ENCODE measurements at regions not wholly inside any gene's neighbourhood (a gene's known extent, or its start where the extent isn't known, plus 50 kb on each side); places are given as distances from the start of the nearest gene placed in this dataset.

DNA sequence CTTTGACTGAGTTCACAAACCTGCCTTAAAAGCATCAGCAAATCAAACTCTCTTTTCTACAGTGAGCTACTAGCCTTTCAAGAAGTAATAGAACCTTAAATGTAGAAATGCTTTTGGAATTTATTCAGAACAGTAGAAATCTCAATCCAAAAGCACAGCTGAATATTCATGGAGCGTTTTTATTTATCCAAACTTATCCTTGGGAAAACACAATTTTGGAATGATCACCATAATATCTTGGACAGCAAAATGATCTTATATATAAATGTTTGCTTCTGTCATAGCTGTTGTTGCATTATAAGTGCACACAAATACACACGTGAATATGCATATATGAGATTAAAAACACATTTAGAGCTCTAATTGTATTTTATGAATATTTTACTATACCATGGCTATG, 747.3 kb upstream of the PIK3C3 start:
- DNase-seq = no peak

DNA sequence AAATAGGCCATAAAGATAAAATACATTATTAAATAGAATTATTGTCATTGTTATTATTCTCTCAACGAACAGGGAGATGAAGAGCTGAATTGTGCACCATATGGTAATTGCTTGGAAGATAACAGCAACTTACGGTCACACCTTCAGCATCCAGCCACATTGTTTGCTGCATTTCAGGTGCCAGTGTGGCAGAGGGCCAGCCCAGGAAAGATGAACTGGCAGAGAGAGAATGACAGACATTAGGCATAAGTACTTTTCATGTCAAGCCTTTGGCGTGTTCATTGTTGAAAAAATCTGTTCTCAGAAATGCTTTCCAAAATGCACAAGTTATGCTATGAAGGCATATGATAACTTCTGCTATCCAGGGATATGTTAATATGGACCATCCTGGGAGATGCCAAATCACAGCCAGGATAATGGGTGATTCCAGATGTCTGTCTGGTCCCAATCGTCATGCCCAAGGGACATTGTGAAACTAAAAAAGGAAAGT, 748.6 kb upstream of the PIK3C3 start:
- DNase-seq = no peak

GRCh38 chr18:41199212-41199611, 755.8 kb upstream of the PIK3C3 start:
- no peak for DNase-seq

DNA sequence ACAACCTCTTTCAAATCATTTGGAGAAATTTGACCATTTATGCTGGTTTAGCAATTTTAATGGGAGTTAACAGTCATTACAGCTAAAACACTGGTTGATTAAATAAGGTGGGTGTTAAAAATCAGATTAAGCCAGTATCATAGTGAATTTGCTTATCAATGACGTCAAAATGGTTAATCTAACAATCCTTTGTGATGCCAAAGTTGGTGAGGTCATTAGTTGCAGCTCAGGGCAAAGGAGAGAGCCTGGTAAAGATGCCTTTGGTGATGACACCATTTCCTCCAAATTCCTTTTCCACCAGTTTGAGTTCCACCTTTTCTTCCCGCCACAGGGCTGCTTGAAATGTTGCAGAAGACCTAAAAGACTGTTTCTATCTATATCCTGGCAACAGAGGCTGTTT, 757.1 kb upstream of the PIK3C3 start:
- no peak for DNase-seq

GRCh38 chr18:41170346-41170745, 784.7 kb upstream of the PIK3C3 start:
- no peak for DNase-seq

DNA sequence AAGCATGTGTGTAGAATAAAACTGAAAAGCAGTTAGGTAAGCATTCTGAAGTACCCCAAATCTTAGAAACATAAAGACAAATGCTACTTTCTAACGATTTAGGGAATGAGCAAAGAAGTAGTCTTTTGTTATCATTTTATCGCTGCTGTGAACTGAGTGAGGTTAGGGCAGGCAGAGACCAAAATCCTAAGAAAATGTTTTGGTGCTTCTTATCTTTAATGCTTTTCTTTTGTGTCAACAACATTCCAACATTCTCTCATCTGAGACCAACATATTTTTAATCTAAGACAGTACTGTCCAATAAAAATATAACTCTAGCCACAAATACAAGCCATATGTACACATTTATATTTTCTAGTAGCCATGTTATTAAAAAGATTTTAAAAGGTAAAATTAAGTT, 789.4 kb upstream of the PIK3C3 start:
- DNase-seq = no peak

GRCh38 chr18:41162781-41163180, 792.3 kb upstream of the PIK3C3 start:
- no peak for DNase-seq

- DNase-seq = no peak
Observed at GRCh38 chr18:41162191-41162590, 792.8 kb upstream of the PIK3C3 start.

- DNase-seq = no peak
Observed at GRCh38 chr18:41155910-41156851, 798.9 kb upstream of the PIK3C3 start.

DNA sequence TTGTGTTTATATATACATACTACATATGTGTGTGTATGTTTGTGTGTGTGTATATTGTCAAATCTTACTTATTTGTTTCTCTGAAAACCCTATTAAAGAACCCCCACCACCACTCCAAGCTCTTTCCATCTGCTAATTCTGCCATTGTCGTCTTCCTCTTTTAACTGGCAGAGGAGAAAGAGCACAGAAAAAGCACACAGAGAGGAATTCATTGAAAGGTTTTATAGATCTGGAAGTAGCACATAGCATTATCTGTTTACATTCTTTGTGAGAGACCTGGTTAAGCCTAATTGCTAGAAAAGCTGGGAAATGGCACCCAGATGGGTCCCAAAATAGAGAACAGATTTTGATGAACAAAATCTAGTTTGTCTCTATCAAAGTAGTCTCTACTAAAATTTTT, 800.0 kb upstream of the PIK3C3 start:
- DNase-seq = no peak

- no peak for DNase-seq
Observed at GRCh38 chr18:41153871-41154270, 801.2 kb upstream of the PIK3C3 start.

GRCh38 chr18:41150316-41150715, 804.7 kb upstream of the PIK3C3 start:
- DNase-seq = no peak

DNA sequence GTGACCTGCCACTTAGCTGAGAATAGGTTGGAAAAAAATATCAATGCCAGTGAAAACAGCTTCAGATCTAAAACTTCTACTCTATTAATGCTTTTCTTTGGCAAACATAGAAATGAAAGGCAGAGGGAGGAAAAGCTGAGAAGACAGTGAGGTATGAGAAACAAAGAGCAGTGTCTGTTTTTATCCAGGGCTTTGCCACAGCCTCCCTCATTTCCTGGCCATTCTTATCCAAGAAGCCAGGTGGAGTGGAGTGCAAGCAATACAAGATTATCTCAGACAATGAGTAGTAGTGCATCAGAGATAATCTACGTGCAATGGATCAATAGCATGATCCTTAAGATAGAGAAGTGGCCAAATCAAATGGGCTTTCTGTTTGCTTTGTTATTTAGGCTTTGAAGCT, 808.7 kb upstream of the PIK3C3 start:
- DNase-seq = no peak

DNA sequence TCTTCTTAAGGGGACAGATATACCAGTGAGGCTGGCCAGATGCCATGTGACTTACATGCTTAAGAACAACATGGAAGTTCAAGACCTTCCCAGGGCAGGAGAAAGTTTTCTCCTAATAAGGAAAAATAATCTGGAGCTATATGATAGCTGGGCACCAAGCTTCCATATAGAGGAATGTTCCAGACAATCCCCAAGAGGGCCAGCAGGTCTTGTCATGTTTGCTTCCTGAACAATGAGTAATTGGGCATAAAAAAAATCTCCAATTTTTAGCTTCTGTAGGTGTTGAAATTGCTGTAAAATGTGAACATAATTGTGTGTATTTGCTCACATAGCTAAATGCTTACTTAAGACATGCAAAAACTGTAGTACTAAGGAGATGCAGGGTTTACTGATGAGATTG, 809.5 kb upstream of the PIK3C3 start:
- DNase-seq = no peak

DNA sequence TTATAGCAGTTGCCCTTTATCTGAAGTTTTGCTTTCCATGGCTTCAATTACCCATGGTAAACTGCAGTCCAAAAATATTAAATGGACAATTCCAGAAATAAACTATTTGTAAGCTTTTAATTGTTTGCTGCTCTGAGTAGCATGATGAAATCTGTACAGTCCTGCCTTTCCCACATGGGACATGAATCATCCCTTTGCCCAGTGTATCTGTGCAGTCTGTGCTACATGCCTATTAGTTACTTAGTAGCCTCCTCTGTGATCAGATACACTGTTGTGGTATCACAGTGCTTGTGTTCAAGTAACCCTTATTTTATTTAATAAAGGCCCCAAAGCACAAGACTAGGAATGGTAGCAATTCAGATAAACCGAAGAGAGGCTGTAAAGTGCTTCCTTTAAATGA, 810.6 kb upstream of the PIK3C3 start:
- DNase-seq = no peak

- DNase-seq = no peak
Observed at GRCh38 chr18:41140506-41140905, 814.5 kb upstream of the PIK3C3 start.

DNA sequence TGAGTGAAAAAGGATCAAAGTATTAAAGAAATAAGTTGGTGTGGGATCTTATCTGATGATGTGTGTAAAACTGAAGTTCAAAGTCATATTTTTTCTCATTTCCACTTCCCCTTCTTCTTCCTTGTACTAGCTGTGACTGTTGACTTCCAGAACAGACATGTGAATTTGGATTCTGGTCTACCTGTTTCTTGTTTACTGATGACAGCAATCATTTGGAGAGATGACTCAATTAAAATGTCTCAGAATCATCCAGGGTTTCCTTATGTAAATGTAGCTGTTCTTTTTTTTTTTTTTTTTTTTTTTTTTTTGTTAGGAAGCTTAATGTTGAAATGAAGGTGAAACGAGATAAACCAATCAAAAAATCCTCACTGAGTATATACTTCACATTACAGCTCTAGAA, 819.9 kb upstream of the PIK3C3 start:
- no peak for DNase-seq

- no peak for DNase-seq
Observed at GRCh38 chr18:41134426-41134825, 820.6 kb upstream of the PIK3C3 start.

DNA sequence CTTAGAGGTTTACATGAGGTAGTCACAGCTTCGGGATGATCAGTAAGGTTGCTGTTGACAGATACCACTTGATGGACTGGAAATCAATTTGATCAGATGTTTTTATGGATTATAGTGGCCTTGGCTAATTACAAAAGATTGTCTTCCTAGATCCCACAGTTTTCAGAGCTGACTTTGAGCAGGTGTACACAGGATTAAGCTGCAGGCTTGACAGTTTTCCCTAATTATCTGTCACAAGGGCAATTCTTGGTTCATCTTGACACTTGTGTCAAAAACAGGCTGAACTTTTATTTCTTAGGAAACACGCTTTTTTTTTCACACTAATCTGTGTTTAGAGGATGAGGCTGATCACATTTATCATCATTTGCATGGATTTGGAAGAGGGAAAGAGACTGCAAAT, 824.0 kb upstream of the PIK3C3 start:
- DNase-seq = no peak

GRCh38 chr18:41128545-41128944, 826.5 kb upstream of the PIK3C3 start:
- DNase-seq = no peak

- no peak for DNase-seq
Observed at GRCh38 chr18:41128126-41128525, 826.9 kb upstream of the PIK3C3 start.

DNA sequence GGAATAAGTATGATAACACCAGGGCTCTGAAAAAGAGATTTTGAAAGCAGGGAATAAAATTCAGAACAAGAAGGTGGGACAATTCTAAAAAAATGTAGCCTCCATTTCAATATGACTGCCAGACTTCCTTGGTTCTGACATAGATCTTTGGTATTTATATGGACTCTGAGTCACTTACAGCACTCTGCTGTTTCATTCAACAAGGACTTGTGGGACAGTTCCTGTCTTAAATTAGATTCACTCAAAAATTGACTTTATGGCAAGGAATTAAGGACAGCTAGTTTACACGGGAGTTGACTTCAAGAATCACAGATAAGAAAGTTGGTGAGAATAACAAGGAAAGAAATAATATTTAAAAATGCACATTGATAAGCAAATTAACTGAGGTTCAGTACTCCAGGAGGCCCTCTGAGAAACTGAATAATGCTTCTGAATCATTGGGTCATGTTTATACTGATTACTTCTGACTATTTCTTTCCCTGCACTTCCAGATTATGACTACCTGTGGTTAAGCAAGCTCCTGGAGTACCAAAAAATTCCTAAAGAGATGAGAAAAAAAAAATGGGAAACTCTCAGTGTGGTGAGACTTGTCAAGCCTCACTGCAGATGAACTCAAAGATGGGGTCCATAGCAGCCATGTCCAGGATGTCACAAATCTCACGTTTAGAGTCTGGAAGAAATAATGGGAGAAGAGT, 828.3 kb upstream of the PIK3C3 start:
- no peak for DNase-seq

DNA sequence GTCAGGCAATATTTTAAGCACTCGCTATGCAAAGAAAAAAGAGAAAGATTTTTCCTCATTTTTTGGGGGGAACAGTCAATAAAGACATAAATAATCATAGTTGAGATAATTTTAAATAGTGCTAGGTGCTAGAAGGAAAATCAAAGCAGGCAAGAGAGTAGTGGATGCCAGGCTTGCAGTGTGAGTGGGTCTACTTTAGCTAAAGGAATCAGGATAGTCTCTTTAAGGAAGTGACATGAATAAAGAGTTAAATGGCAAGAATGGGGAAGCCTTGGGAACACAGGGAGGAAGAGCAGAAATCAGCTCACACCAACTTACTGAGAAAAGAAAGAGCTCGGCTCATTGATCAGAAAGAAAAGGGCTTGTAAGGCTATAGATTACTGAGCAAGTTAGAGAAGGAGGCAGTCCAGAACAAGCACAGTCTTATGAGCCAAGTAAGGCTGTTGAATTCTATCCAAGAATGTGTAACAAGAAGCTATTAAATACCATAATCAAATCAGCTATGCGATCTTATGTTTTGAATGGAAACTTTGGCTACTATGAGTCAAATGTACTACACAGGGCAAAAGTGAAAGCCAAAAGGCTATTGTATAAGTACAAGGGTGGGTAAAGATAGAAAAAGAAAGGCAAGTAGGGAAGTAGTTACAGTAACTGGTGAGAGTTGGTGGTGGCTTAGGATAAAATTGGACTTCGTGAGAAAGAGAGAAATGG, 833.8 kb upstream of the PIK3C3 start:
- DNase-seq = no peak

GRCh38 chr18:41119031-41119430, 836.0 kb upstream of the PIK3C3 start:
- DNase-seq = no peak

All from NCI-H1048 (cell line).